Neural cell (in vitro differentiated cells): ENCODE measurements at regions not wholly inside any gene's neighbourhood (a gene's known extent, or its start where the extent isn't known, plus 50 kb on each side); places are given as distances from the start of the nearest gene placed in this dataset.
A peak's percentile ranks its signal among the peaks of the same experiment; 100 is the strongest.

ENCODE experiments used
- H2AFZ ChIP-seq: fragments of 200-600, 300-800 bp; sonication (generic), shearing (Covaris generic); 2 replicates; pipeline ENCODE4 v1.6.0; 2014; ENCODE audit warnings: low read depth, mild to moderate bottlenecking, antibody characterized with exemption, low read length, moderate library complexity
- H3F3A ChIP-seq: fragments of 200-600 bp; shearing (Covaris generic); 2 replicates; pipeline ENCODE4 v1.6.1; 2016; ENCODE audit warnings: mild to moderate bottlenecking, moderate library complexity, mixed read lengths, antibody characterized with exemption, low read length; ENCODE audit not compliant: insufficient read depth, poor library complexity, severe bottlenecking
- H3K27ac ChIP-seq: fragments of 200-600, 300-800 bp; sonication (generic), shearing (Covaris generic); 2 replicates; pipeline ENCODE4 v1.5.1; 2014; ENCODE audit warnings: mild to moderate bottlenecking, low read length, moderate library complexity
- H3K27me3 ChIP-seq: fragments of 300-800, 200-600 bp; sonication (generic), shearing (Covaris generic); 2 replicates; pipeline ENCODE4 v1.6.0; 2014; ENCODE audit warnings: mild to moderate bottlenecking, low read depth, low read length, moderate library complexity; ENCODE audit not compliant: insufficient read depth
- H3K36me3 ChIP-seq: fragments of 300-800, 200-600 bp; sonication (generic), shearing (Covaris generic); 2 replicates; pipeline ENCODE4 v1.5.1; 2014; ENCODE audit warnings: mild to moderate bottlenecking, antibody characterized with exemption, low read length, moderate library complexity; ENCODE audit not compliant: insufficient read depth
- H3K4me2 ChIP-seq: fragments of 300-800, 200-600 bp; sonication (generic), shearing (Covaris generic); 2 replicates; pipeline ENCODE4 v1.6.0; 2014; ENCODE audit warnings: mild to moderate bottlenecking, low read length
- H3K4me3 ChIP-seq: fragments of 300-800, 200-600 bp; sonication (generic), shearing (Covaris generic); 2 replicates; pipeline ENCODE4 v1.5.1; 2014; ENCODE audit warnings: mild to moderate bottlenecking, low read length, moderate library complexity
- H3K79me2 ChIP-seq: fragments of 200-600 bp; shearing (Covaris generic); replicated peaks from 2 replicates; pipeline ENCODE4 v1.6.0; 2014; ENCODE audit warnings: mild to moderate bottlenecking, low read length, moderate library complexity; ENCODE audit not compliant: insufficient read depth
- H3K9ac ChIP-seq: fragments of 300-800, 200-600 bp; sonication (generic), shearing (Covaris generic); 2 replicates; pipeline ENCODE4 v1.6.1; 2016; ENCODE audit warnings: mild to moderate bottlenecking, low read length, mixed read lengths
- H3K9me2 ChIP-seq: fragments of 200-600 bp; shearing (Covaris generic); 2 replicates; pipeline ENCODE4 v1.6.1; 2016; ENCODE audit warnings: mild to moderate bottlenecking, low read length, mixed read lengths; ENCODE audit not compliant: insufficient read depth
- H3K9me3 ChIP-seq: fragments of 200-600, 300-800 bp; sonication (generic), shearing (Covaris generic); 2 replicates; pipeline ENCODE4 v1.6.1; 2016; ENCODE audit warnings: mild to moderate bottlenecking, mixed run types, low read length, moderate library complexity, mixed read lengths
- H4K20me1 ChIP-seq: fragments of 200-600 bp; shearing (Covaris generic); 2 replicates; pipeline ENCODE4 v1.6.1; 2016; ENCODE audit warnings: mild to moderate bottlenecking, mixed run types; ENCODE audit not compliant: insufficient read depth
- EP300 ChIP-seq: fragments of 450-650 bp; conservative IDR thresholded peaks from 2 replicates; pipeline ENCODE4 v1.6.1; 2014; ENCODE audit warnings: antibody characterized with exemption, mild to moderate bottlenecking, moderate library complexity; ENCODE audit not compliant: poor library complexity, severe bottlenecking
- EZH2 ChIP-seq: fragments of 200-600, 300-800 bp; shearing (Covaris generic), sonication (generic); IDR thresholded peaks from 2 replicates; pipeline ENCODE4 v1.6.1; 2014; ENCODE audit warnings: antibody characterized with exemption, low read length, borderline replicate concordance, mild to moderate bottlenecking; ENCODE audit not compliant: insufficient read depth, poor library complexity, severe bottlenecking
- MXI1 ChIP-seq: fragments of 450-650 bp; conservative IDR thresholded peaks from 2 replicates; pipeline ENCODE4 v1.6.1; 2014; ENCODE audit warnings: antibody characterized with exemption, mild to moderate bottlenecking; ENCODE audit not compliant: poor library complexity, severe bottlenecking
- POLR2AphosphoS5 ChIP-seq: IDR thresholded peaks from 2 replicates; pipeline ENCODE4 v1.6.1; 2012
- RAD21 ChIP-seq: fragments of 450-650 bp; conservative IDR thresholded peaks from 2 replicates; pipeline ENCODE4 v1.6.1; 2014; ENCODE audit warnings: antibody characterized with exemption, mild to moderate bottlenecking, moderate library complexity
- SMC3 ChIP-seq: fragments of 450-650 bp; conservative IDR thresholded peaks from 2 replicates; pipeline ENCODE4 v1.6.1; 2014; ENCODE audit warnings: antibody characterized with exemption, mild to moderate bottlenecking, moderate library complexity; ENCODE audit not compliant: poor library complexity
- TAF1 ChIP-seq: IDR thresholded peaks from 2 replicates; pipeline ENCODE4 v1.6.1; 2012; ENCODE audit warnings: low read depth
- TF ChIP-seq, protein P1 (sequence below): fragments of 450-650 bp; IDR thresholded peaks from 2 replicates; pipeline ENCODE4 v1.5.1; 2014; ENCODE audit warnings: antibody characterized with exemption, mild to moderate bottlenecking, moderate library complexity; ENCODE audit not compliant: poor library complexity, severe bottlenecking
- TF ChIP-seq, protein P2 (sequence below): IDR thresholded peaks from 2 replicates; pipeline ENCODE4 v1.6.1; 2012; ENCODE audit warnings: borderline replicate concordance

DNA sequence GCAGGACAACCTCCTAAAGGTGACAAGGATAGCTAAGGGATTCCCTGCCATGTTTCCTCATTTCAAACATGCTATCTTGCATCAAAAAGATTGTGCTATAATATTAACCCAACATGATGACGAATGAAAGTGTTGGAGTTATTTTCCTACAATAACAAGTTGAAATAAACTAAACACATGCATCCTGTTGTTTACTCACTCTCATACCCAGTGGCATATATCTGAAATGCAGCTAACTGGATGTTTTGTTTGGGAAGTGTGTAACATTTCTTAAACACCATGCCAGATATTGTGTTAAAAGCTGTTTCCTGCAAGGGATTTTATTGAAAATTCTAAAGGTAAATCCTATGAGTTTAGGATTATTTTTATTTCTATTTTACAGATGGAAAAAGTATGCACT, 139.6 kb downstream of the TFPI2 start:
- H3K4me3 ChIP-seq, result no peak overlapping the region
- no peaks in the 10 kb centered on the region for H3K9me2 ChIP-seq
- no peaks in the 10 kb centered on the region for H3F3A ChIP-seq
- no peaks in the 10 kb centered on the region for H3K36me3 ChIP-seq
- no peak overlapping the region for H2AFZ ChIP-seq
- TF ChIP-seq EP300 (no peak), EZH2 (no peak), TAF1 (no peak), SMC3 (no peak), POLR2AphosphoS5 (no peak), RAD21 (no peak), MXI1 (no peak)
- TF ChIP-seq, protein P1, sequence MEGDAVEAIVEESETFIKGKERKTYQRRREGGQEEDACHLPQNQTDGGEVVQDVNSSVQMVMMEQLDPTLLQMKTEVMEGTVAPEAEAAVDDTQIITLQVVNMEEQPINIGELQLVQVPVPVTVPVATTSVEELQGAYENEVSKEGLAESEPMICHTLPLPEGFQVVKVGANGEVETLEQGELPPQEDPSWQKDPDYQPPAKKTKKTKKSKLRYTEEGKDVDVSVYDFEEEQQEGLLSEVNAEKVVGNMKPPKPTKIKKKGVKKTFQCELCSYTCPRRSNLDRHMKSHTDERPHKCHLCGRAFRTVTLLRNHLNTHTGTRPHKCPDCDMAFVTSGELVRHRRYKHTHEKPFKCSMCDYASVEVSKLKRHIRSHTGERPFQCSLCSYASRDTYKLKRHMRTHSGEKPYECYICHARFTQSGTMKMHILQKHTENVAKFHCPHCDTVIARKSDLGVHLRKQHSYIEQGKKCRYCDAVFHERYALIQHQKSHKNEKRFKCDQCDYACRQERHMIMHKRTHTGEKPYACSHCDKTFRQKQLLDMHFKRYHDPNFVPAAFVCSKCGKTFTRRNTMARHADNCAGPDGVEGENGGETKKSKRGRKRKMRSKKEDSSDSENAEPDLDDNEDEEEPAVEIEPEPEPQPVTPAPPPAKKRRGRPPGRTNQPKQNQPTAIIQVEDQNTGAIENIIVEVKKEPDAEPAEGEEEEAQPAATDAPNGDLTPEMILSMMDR, result no peak
- TF ChIP-seq, protein P2, sequence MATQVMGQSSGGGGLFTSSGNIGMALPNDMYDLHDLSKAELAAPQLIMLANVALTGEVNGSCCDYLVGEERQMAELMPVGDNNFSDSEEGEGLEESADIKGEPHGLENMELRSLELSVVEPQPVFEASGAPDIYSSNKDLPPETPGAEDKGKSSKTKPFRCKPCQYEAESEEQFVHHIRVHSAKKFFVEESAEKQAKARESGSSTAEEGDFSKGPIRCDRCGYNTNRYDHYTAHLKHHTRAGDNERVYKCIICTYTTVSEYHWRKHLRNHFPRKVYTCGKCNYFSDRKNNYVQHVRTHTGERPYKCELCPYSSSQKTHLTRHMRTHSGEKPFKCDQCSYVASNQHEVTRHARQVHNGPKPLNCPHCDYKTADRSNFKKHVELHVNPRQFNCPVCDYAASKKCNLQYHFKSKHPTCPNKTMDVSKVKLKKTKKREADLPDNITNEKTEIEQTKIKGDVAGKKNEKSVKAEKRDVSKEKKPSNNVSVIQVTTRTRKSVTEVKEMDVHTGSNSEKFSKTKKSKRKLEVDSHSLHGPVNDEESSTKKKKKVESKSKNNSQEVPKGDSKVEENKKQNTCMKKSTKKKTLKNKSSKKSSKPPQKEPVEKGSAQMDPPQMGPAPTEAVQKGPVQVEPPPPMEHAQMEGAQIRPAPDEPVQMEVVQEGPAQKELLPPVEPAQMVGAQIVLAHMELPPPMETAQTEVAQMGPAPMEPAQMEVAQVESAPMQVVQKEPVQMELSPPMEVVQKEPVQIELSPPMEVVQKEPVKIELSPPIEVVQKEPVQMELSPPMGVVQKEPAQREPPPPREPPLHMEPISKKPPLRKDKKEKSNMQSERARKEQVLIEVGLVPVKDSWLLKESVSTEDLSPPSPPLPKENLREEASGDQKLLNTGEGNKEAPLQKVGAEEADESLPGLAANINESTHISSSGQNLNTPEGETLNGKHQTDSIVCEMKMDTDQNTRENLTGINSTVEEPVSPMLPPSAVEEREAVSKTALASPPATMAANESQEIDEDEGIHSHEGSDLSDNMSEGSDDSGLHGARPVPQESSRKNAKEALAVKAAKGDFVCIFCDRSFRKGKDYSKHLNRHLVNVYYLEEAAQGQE, result no peak
- no peaks in the 10 kb centered on the region for H4K20me1 ChIP-seq
- no peaks in the 10 kb centered on the region for H3K9me3 ChIP-seq
- H3K27me3 ChIP-seq, result no peaks in the 10 kb centered on the region
- no peaks in the 10 kb centered on the region for H3K79me2 ChIP-seq
- no peak overlapping the region for H3K4me2 ChIP-seq
- H3K27ac ChIP-seq, result no peak overlapping the region
- no peak overlapping the region for H3K9ac ChIP-seq

DNA sequence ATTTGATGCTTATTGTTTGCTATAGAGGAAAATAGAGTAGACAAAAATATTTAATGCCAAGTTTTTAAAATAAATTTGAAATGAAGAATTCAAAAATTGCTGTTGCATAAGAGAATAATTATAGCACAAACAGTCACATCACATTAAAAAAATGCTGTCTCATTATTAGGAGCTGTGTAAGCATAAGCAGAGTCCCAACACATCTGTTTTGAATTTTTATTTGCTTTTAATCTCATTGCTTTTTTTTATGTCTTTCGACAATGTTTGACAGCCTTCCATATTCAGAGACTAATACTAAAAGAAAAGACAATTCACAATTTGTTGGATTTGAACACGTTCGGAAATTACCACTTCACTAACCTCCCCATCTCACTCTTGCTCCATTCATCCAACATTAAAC, 143.5 kb downstream of the TFPI2 start:
- H3K9me2 ChIP-seq, result no peaks in the 10 kb centered on the region
- no peaks in the 10 kb centered on the region for H3K36me3 ChIP-seq
- H2AFZ ChIP-seq, result no peak overlapping the region
- H3K27ac ChIP-seq, result peak overlapping the region; percentile 26
- no peak overlapping the region for H3K4me3 ChIP-seq
- no peaks in the 10 kb centered on the region for H3K27me3 ChIP-seq
- H3K4me2 ChIP-seq, result no peak overlapping the region
- H3F3A ChIP-seq, result no peaks in the 10 kb centered on the region
- TF ChIP-seq TAF1, result no peak
- no peak for TF ChIP-seq POLR2AphosphoS5
- no peak for TF ChIP-seq EZH2
- TF ChIP-seq, protein P1, result no peak
- TF ChIP-seq, protein P2, result no peak
- TF ChIP-seq SMC3, result no peak
- no peak for TF ChIP-seq MXI1
- TF ChIP-seq EP300, result no peak
- no peak for TF ChIP-seq RAD21
- no peaks in the 10 kb centered on the region for H3K9me3 ChIP-seq
- no peaks in the 10 kb centered on the region for H3K79me2 ChIP-seq
- H4K20me1 ChIP-seq, result no peaks in the 10 kb centered on the region
- no peak overlapping the region for H3K9ac ChIP-seq
